ENCODE measurements at regions not wholly inside any gene's neighbourhood (a gene's known extent, or its start where the extent isn't known, plus 50 kb on each side); places are given as distances from the start of the nearest gene placed in this dataset.
"Not testable (repeated sequence)": the region's sequence is repeated elsewhere in the genome, so short reads cannot be mapped to it uniquely, and the experiment has no call there.

DNA sequence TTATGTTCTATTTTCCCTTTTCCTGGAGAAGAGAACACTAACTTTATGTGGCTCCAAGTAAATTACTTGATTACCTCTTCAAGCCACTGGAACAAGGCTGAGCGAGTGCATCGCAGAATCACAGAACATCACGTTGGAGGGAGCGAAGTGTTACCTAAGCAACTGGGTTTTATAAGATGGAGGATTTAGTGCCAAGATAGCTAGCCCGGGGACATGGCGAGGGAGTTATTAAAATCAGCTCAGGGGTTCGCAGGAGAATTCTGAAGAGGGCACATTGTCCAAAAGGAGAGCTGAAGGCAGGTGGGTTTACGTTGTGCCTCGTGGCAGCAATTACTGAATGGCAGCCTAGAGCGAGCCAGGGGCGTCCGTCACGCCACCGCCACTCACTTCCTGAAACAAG, 563.2 kb upstream of the ADAMTS16 start:
- DNase-seq (ENCODE audit: insufficient read length, low spot score): no peak
- FAIRE-seq: no peak

DNA sequence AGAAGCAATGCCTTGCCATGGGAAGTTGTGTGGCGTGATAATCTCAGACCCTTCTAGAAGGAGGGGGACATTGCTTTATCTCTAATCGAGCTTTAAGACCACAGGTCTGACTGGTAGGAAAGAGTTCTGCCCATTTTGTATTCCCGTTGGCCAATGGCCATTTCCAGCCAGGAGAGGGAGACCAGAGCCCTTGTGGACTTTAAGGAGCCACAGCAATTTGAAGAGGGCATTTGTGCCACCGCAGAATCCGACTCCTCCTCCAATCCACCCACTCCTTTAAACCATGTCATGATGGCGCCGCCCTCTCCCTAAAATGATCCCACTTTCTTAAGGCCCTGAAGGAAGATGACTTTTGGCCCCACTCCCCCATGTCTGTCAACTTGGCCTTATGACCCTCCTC, 560.5 kb upstream of the ADAMTS16 start:
- no peak for FAIRE-seq
- no peak for DNase-seq (ENCODE audit: insufficient read length, low spot score)

DNA sequence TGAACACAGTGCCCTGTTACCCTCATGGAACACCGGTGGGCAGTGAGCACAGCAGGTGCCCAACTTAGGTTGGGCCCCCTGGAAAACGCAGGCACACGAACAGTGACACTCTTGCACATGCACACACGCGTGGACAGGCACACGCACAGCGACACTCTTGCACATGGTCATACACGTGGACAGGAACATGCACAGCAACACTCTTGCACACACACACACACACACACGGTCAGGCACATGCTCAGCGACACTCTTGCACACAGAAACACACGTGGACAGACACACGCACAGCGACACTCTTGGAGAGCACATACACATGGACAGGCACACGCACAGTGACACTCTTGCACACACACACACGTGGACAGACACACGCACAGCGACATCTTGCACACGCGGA, 559.4 kb upstream of the ADAMTS16 start:
- DNase-seq (ENCODE audit: insufficient read length, low spot score) (no peak), FAIRE-seq (no peak)

DNA sequence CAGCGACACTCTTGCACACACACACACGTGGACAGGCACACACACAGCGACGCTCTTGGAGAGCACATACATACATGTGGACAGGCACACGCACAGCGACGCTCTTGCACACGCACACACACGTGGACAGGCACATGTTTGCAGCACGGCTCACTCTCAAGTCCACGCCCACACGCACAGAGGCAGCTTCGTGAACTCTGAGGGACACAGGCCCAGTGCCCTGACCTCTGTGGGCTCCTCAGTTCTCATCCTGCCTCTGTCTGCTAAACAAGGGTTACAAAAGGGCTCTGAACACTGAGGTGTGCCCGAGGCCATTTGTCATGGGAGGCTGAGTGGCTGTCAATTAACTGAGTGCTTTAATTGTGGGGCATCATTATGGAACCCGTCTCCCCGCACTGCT, 558.8 kb upstream of the ADAMTS16 start:
- DNase-seq (ENCODE audit: insufficient read length, low spot score) (no peak), FAIRE-seq (no peak)

DNA sequence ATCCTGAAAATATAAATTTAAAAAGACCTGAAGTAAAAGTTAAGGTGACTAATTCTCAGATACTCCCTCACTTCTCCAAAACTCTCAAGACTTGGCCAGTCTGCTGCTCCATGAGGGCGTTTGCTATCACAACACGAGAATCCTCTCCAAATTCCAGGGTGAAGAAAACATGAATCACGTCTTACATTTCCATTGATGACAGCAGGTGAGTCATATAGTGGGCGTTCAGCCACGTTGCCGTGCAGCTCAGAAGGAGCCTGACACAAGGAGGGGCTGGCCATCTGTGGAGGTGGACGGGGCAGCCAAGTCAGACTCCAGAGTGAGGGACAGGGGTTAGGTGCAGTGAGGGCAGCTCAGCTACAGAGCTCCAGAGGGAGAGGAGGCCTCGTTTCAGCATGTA, 555.1 kb upstream of the ADAMTS16 start:
- DNase-seq (ENCODE audit: insufficient read length, low spot score): no peak

DNA sequence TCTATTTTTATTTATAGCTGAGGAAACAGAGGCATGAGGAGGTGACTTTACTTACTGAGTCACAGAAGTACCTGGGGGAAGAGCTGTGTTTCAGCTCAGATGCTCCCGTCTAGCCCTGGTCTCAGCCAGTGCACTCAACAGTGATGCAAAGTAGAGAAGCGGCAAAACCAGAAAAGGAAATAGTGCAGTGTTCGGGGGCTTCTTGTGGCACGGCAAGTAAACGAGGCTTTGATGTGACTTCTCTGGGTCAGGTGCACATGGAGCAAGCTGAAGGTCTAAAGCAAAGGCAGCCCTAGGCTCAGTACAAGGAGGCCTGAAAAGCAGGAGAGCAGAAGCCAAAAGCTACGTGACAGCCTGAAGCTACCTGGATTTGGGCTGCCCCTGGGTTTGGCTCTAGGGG, 526.7 kb upstream of the ADAMTS16 start:
- DNase-seq (ENCODE audit: insufficient read length, low spot score) (no peak), FAIRE-seq (no peak)

More for the DNA sequence above, 555.1 kb upstream of the ADAMTS16 start:
- no peak for FAIRE-seq

DNA sequence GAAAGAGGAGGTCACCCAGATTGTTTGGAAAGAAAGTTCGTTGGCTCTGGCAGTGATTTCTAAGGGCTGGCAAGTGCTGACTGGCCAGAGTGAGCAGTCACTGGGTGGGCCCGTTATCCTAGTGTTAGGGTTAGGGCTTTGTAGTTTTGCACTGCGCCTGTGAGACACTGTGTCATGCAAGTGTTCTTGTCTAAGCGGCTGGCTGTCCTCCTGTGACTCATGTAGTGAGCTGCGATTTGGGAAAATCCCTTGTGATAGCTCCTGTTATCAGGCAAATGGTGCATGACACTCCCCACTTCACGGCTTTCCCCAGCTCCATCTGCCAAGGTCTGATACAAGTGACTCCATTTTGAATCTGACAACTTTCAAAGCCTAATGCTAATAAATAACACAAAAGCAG, 526.0 kb upstream of the ADAMTS16 start:
- no peak for FAIRE-seq

DNA sequence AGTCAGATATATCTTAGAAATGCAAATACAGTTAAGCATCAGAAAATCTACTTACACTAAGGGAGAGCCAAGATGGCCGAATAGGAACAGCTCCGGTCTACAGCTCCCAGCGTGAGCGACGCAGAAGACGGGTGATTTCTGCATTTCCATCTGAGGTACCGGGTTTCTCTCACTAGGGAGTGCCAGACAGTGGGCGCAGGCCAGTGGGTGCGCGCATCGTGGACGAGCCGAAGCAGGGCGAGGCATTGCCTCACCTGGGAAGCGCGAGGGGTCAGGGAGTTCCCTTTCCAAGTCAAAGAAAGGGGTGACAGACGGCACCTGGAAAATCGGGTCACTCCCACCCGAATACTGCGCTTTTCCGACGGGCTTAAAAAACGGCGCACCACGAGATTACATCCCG, 524.8 kb upstream of the ADAMTS16 start:
- DNase-seq (ENCODE audit: insufficient read length, low spot score); FAIRE-seq: not testable (repeated sequence)

More for the DNA sequence above, 526.0 kb upstream of the ADAMTS16 start:
- no peak for DNase-seq (ENCODE audit: insufficient read length, low spot score)

DNA sequence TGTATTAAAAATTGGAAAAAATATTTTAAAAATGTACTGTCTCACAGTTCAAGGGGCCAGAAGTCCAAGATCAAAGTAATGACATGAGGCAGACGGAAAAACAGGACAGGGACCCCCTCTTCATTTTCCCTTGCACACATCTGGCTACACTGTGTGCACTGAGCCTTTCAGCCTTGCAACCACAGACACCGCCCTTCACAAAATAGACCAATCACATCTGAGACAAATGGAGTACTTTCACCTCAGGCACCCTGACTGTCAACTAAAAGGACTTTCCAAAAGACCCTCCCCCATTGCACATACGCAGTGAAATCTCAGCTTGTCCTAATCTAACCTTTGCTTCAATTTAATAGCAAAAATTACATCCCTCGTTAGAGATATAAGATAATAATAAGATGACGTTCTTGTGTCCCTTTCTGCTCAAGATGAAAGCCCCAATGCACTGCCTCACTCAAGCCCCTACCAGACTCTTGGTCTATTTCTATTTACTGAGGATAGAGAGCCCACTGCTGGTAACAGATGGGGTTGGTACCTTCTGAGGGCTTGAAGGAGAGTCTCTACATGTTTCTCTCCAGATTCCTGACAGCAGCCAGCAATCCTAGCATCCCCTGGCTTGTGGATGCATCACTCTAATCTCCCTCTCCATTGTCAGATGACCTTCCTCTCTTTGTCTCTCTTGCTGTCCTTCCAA, 514.8 kb upstream of the ADAMTS16 start:
- no peak for FAIRE-seq
- DNase-seq (ENCODE audit: insufficient read length, low spot score): no peak

DNA sequence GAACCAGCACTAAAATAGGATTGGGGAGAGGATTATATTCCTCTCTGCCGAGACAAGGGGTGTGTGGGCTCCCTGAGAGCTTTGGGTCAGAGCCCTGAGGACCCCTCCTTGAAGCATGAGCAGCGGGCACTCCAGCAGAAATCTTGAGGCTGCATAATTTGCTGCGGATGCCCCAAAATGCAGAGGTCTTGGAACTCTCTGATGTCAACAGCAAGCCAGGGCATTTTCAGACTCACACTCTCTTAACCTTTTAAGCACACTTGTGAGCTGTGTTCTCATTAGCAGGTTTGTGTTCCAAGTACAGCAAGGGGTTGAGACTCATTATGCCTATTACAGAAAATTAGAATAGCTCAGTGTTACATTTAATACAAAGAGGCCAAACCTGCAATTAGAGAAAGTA, 513.0 kb upstream of the ADAMTS16 start:
- no peak for DNase-seq (ENCODE audit: insufficient read length, low spot score)
- FAIRE-seq: no peak

DNA sequence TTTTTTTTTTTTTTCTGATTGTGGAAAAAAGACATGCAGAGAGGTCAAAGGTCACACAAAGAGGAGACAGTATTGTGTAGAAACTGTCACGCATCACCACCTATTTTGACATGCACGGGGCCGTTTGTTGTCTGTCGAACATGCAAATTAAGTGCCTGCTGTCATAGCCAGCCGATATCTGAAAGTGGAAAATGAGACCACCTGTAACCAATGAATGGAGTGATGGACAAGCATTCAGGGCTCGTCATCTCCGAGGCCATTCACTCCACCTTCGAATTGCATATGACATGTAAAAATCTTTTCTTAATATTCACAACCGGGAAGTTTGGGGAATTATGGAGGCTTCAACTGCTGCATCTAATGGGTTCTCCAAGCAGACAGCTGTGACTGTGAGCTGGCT, 512.2 kb upstream of the ADAMTS16 start:
- DNase-seq (ENCODE audit: insufficient read length, low spot score): no peak
- FAIRE-seq: no peak

DNA sequence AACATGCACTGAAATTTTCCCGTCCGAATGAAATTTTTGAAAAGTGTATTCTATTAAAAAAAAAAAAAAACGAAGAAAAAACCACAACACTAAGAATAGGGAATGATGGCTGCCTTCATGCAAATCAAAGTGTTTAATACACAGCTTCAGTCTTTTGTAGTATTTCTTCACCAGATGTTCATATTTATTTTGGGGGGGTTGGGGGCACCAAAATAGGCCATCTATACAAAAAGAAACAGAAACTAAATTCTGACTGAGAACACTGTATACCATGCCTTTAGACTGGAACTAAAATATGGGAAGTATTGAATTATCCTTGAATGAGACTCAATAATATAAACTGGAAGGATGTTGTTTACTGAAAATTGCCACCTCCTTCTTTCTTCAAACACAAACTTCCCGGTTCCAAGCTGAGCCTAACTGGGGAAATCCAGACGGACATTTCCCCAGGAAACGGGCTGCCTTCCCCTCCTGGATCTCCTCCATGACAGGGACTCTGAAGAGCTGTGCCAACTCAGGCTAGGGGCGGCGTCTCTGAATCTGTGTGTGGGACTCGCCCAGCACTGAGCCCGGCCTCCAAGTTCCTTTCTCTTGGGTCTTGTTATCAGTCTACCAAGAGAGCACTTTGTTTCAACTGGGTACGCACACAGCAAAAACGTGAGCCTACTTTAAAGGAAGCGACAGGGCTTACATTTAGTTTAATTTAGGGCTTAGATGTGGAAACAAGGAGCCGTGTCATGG, 511.3 kb upstream of the ADAMTS16 start:
- no peak for FAIRE-seq
- no peak for DNase-seq (ENCODE audit: insufficient read length, low spot score)

DNA sequence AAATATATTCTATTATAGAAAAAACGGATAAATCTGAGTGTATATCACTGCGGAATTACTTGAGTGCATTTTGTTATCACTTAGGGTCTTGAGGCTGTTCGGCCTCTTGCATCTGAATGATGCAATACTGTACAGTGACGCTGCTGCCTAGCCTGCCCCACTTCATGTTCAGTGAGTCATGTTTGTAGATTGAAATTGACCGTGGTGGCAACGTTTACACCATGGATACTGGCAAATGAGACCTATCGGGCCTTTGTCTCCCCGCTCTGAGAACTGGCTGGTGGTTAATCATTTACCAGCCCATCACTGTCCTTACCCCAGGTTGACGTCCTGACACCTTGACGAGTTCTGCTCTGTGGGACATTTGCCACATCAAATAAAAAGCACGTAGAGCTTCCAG, 510.1 kb upstream of the ADAMTS16 start:
- FAIRE-seq (no peak), DNase-seq (ENCODE audit: insufficient read length, low spot score) (no peak)

DNA sequence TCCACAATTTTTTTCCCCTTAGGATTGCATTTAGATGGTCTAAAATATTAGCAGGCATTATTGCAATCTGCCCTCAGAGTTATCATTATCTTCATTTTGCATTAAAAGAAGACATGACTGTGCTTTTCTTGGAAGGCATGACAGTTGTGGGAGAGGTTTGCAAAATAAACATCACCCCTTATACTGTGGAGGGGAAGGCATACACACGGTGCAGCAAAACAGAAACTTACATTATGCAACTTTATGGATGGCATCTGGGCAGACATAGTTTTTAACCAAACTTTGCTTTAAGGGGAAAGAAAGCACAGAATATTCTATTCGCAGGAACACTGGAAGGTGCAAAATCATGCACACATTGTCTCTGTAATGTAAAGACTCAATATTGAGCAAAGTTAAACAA, 505.8 kb upstream of the ADAMTS16 start:
- FAIRE-seq (no peak), DNase-seq (ENCODE audit: insufficient read length, low spot score) (no peak)

DNA sequence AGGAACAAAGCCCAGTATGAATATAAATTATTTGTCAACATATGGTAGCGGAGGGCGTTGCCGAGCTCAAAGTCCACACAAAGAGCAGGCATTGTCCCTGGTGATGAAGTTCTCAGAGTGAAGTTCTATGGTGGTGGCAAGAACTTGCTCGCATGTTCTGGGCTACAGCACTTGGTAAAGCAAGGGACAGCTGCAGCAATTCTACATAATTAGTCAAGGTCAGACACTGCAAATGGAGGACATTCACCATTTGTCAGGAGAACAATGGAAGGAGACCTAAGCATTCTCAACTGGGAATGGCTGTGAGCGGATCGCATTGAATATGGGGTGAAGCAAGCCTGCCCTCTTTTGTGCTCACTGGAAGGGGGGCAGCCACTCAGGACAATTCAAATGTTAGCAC, 503.8 kb upstream of the ADAMTS16 start:
- FAIRE-seq (no peak), DNase-seq (ENCODE audit: insufficient read length, low spot score) (no peak)

DNA sequence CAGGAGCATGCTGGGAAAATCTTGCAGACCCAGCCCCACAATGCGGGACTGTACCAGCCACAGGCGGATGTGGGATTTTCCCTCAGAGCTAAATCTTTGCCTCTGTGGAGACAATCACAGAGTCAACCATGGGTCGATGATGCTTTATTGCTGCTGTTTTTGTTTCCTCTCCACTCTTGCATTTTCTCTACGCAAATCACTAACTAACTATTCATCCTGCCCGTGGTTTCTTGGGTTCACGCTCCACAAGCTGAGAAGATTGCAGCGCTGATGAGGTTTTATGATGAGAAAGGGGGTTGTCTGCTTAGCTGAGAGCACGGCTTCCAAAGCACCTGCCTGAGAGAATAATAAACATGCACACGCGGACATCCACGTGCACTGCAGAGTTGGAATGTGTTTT, 500.2 kb upstream of the ADAMTS16 start:
- DNase-seq (ENCODE audit: insufficient read length, low spot score) (no peak), FAIRE-seq (no peak)

DNA sequence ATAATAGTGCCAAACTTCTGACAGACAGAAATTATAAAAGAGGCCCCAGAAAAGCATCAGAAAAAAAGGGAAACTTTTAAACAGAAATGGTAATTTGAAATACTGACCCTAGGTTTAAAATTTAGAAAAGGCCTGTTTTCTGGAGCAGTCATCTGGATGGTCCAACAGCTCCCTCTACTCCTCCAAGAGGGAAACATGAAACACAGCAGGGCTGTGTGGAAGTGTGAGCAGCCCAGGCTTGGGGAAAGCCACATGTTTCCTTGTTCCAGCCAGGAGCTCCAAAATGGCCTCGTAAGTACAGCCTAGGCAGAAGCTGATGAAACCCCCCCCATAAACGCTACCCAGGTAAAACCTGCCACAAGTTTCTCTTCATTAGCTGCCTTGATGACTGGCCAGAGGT, 499.3 kb upstream of the ADAMTS16 start:
- DNase-seq (ENCODE audit: insufficient read length, low spot score): no peak
- FAIRE-seq: no peak

DNA sequence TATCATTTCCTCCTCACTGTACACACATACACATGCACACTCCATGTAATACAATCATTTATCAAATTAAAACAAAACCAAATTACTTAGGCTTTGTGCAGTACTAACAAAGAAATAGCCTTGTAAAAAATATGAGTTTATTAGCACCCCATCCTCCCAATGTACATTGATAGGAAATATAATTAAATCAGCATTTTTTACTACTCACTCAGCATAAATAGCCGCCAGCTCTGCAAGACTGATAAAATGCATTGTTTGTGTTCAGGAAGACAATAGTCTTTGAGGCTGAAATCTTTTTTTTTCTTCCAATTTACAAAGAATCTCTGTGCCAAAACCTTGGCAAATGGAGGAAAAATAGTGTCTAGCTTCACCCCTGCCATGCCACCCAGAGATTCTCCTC, 497.6 kb upstream of the ADAMTS16 start:
- no peak for FAIRE-seq

DNA sequence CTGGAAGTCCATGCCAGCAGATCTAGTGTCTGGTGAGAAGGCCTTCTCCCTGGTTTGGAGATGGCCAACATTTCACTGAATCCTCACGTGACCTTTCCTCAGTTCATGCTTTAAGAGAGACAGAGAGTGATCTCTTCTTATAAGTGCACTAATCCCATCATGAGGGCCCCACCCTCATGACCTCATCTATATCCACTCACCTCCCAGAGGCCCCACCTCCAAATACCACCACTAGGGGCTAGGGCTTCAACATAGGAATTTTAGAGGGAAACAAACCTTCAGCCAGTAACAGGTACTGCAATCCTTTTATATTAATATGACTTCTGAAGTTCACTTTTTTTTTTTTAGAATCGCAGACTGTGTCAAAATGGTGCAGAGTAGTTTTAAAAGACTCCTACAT, 496.9 kb upstream of the ADAMTS16 start:
- no peak for DNase-seq (ENCODE audit: insufficient read length, low spot score)
- no peak for FAIRE-seq

More for the DNA sequence above, 497.6 kb upstream of the ADAMTS16 start:
- DNase-seq (ENCODE audit: insufficient read length, low spot score): no peak

DNA sequence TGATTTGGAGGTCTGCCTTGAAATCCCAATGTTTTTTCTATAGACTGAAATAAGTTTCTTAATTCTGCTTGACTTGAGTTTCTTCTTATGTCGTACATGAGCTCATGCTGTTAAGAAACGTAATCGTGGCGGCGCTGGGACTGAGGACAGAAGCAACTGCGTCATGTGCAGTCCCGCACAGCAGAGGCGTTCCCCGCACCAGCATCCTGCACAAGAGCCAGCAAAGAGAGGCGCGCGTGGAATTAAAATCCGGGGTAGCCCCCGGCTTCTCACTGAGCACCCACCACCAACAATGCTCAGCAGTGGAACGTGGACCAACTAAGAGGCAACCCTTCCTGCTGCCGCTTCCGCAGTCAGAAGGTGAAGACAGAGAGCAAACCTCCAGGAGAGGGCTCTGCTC, 496.2 kb upstream of the ADAMTS16 start:
- DNase-seq (ENCODE audit: insufficient read length, low spot score) (no peak), FAIRE-seq (no peak)

DNA sequence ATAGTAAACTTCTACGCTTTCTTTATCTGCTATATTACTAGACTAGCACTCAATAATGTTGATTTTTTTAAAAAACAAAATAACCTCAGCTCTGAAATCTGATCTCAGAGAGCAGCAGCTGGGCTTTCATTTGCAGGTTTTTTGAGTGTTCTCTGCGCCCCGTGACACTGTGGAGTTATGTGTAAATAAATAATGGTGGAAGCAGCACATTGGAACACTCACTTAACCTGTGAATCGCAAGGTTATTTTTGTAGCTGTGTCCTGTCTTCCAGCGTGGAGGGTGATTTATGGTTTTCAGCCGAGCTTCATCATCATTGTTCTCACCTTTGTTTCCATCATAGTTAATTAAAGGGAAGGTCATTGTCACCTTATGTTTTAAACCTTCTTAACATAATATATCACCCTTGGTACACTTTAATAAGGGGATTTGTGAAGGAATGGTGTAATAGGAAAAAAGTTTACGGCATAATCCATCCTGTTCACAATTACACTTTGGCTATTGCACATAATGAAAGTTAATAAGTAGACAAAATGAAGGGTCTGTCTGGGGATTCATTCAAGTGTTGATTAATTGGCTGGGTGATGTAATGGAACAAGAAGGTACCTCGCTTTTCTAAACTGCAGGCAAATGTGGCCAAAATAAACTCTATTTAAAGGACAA, 493.3 kb upstream of the ADAMTS16 start:
- no peak for DNase-seq (ENCODE audit: insufficient read length, low spot score)
- no peak for FAIRE-seq

DNA sequence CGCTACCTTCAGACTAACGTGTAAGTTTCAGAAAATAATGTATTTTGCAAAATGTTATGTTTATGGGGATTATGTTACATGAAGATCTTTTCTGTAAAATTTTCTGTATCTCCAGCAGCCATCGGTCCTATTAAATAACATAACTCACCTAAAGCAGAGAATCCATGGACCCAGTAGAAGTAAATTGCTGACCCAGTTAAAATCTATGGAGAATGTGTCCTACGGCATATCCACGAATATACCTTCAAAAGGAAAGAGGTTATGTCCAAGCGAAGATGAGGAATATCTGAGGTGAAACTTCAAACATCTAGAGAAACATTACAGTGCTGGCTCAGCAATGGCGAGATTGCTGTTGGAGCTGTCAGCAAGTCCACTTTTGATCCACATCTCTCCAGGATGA, 492.2 kb upstream of the ADAMTS16 start:
- DNase-seq (ENCODE audit: insufficient read length, low spot score): no peak
- no peak for FAIRE-seq

All from GM19239 (cell line).